ENCODE measurements at regions not wholly inside any gene's neighbourhood (a gene's known extent, or its start where the extent isn't known, plus 50 kb on each side); places are given as distances from the start of the nearest gene placed in this dataset.

- ChIA-PET CTCF (no interaction called here), POLR2A (no interaction called here)
Observed at GRCh38 chr10:128624656-128625530, 498.7 kb upstream of the MKI67 start.

GRCh38 chr10:128625926-128626325, 499.7 kb upstream of the MKI67 start:
- ChIA-PET POLR2A (no interaction called here), CTCF (no interaction called here)

GRCh38 chr10:128626397-128627000, 500.3 kb upstream of the MKI67 start:
- CTCF ChIA-PET, result no interaction called here
- POLR2A ChIA-PET, result no interaction called here

GRCh38 chr10:128627811-128628210, 501.6 kb upstream of the MKI67 start:
- ChIA-PET CTCF (no interaction called here), POLR2A (no interaction called here)

GRCh38 chr10:128628252-128628651, 502.0 kb upstream of the MKI67 start:
- ChIA-PET POLR2A (no interaction called here), CTCF (no interaction called here)

GRCh38 chr10:128629111-128630096, 503.2 kb upstream of the MKI67 start:
- CTCF ChIA-PET, result no interaction called here
- POLR2A ChIA-PET, result no interaction called here

GRCh38 chr10:128630787-128631252, 504.6 kb upstream of the MKI67 start:
- CTCF ChIA-PET, result no interaction called here
- POLR2A ChIA-PET, result no interaction called here

GRCh38 chr10:128631801-128632241, 505.6 kb upstream of the MKI67 start:
- POLR2A ChIA-PET, result no interaction called here
- CTCF ChIA-PET, result no interaction called here

- ChIA-PET CTCF (no interaction called here), POLR2A (no interaction called here)
Observed at GRCh38 chr10:128632694-128633093, 506.5 kb upstream of the MKI67 start.

GRCh38 chr10:128633864-128634540, 507.8 kb upstream of the MKI67 start:
- CTCF ChIA-PET, result no interaction called here
- POLR2A ChIA-PET, result no interaction called here

GRCh38 chr10:128642023-128642422, 515.8 kb upstream of the MKI67 start:
- POLR2A ChIA-PET, result no interaction called here
- CTCF ChIA-PET, result no interaction called here

- CTCF ChIA-PET, result no interaction called here
- POLR2A ChIA-PET, result no interaction called here
Observed at GRCh38 chr10:128642502-128642901, 516.3 kb upstream of the MKI67 start.

- ChIA-PET CTCF (no interaction called here), POLR2A (no interaction called here)
Observed at GRCh38 chr10:128643658-128644057, 517.4 kb upstream of the MKI67 start.

- ChIA-PET CTCF (no interaction called here), POLR2A (no interaction called here)
Observed at GRCh38 chr10:128645486-128645885, 519.3 kb upstream of the MKI67 start.

GRCh38 chr10:128646956-128647355, 520.7 kb upstream of the MKI67 start:
- POLR2A ChIA-PET, result no interaction called here
- CTCF ChIA-PET, result no interaction called here

GRCh38 chr10:128657548-128657947, 531.3 kb upstream of the MKI67 start:
- ChIA-PET CTCF (no interaction called here), POLR2A (no interaction called here)

- POLR2A ChIA-PET, result no interaction called here
Observed at GRCh38 chr10:128660726-128661125, 534.5 kb upstream of the MKI67 start.

GRCh38 chr10:128661404-128662197, 535.4 kb upstream of the MKI67 start:
- POLR2A ChIA-PET, result no interaction called here
- CTCF ChIA-PET, result no interaction called here

More at GRCh38 chr10:128660726-128661125, 534.5 kb upstream of the MKI67 start:
- CTCF ChIA-PET, result no interaction called here

- ChIA-PET CTCF (no interaction called here), POLR2A (no interaction called here)
Observed at GRCh38 chr10:128662520-128662919, 536.3 kb upstream of the MKI67 start.

Measured in activated CD8-positive, alpha-beta memory T cell treated with anti-CD3 and anti-CD28 coated beads for 36 hours (primary cell).